Ishikawa (cell line): ENCODE measurements at regions not wholly inside any gene's neighbourhood (a gene's known extent, or its start where the extent isn't known, plus 50 kb on each side); places are given as distances from the start of the nearest gene placed in this dataset.

Experiments used
- CEBPB ChIP-seq: IDR thresholded peaks from 2 replicates; pipeline ENCODE4 v1.6.1; 2012
- CREB1 ChIP-seq: IDR thresholded peaks from 2 replicates; pipeline ENCODE4 v1.6.1; 2012; ENCODE audit warnings: low read depth
- EP300 ChIP-seq: IDR thresholded peaks from 2 replicates; pipeline ENCODE4 v1.6.1; 2012; ENCODE audit warnings: borderline replicate concordance
- MAX ChIP-seq: IDR thresholded peaks from 2 replicates; pipeline ENCODE4 v1.6.1; 2012
- REST ChIP-seq: IDR thresholded peaks from 2 replicates; pipeline ENCODE4 v1.6.1; 2012; ENCODE audit warnings: low read depth, mild to moderate bottlenecking
- YY1 ChIP-seq: IDR thresholded peaks from 2 replicates; pipeline ENCODE4 v1.6.1; 2012; ENCODE audit warnings: low read depth

DNA sequence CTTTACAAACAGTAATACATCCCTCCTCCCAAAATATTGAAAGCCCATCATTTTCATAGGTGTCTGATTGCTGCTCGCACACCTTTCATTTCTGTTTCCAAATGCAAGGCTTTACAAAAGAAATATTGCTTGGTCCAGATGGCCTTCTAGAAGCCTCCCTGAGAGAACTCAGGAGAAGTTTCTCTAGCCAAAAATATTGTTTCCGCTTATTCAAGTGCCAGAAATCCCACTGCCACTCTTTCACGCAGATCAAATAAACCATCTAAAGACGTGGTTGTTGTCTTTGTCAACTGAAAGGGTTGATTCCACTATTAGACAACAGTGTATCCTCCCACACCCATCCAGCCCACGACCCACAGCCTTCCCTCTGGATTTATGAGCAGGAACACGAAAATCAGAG, 96.2 kb downstream of the ZIC5 start:
- TF ChIP-seq YY1 (no peak), CREB1 (no peak), EP300 (no peak), CEBPB (no peak), REST (no peak), MAX (no peak)
